Muscle of arm (tissue), 1 donor: ENCODE measurements at regions not wholly inside any gene's neighbourhood (a gene's known extent, or its start where the extent isn't known, plus 50 kb on each side); places are given as distances from the start of the nearest gene placed in this dataset.

Experiments used
- DNase-seq: peaks from one replicate; pipeline ENCODE4 v3.0.0-alpha.2; 2013

DNA sequence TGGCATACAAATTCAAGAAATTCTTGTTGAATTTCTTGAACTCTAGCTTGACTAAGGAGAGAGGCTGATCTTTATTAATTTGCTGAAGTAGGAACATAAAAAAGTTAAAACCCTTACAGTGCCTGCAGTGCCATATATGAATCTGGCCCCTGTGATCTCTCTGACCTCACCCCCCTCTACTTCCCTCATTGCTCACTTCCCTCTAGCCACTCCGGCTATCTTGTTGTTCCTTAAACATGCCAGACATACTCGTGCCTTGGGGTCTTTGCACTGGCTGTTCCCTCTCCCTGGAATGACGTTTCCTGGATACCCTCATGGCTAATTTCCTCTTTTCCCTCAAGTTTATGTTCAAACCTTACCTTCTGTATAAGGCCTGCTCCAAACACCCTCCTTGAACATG lies 246.3 kb upstream of the SIX2 start:
- DNase-seq, result no peak

- peak; percentile 69 for DNase-seq
Measured at GRCh38 chr2:45254025-45254424, 244.8 kb upstream of the SIX2 start.

DNA sequence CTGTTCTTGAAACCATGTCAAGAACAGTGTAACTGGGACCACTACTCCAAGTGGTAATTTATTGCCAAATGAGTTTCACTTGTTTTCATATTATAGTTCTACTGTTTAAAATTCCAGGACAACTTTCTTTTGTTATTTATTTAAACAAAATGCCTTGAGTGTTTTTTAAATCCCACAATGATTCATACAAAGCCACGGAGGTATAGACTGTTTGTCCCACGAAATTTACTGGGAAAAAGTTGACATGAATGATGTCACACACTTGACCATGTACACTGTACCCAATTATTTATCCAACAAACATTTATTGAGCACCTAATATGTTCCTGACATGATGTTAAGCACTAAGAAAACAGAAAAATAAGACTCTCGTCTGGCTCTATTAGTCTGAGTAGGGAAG lies 243.9 kb upstream of the SIX2 start:
- no peak for DNase-seq

GRCh38 chr2:45250176-45250575 lies 240.9 kb upstream of the SIX2 start:
- DNase-seq, result no peak

- DNase-seq, result no peak
Measured at GRCh38 chr2:45248214-45248613, 239.0 kb upstream of the SIX2 start.

DNA sequence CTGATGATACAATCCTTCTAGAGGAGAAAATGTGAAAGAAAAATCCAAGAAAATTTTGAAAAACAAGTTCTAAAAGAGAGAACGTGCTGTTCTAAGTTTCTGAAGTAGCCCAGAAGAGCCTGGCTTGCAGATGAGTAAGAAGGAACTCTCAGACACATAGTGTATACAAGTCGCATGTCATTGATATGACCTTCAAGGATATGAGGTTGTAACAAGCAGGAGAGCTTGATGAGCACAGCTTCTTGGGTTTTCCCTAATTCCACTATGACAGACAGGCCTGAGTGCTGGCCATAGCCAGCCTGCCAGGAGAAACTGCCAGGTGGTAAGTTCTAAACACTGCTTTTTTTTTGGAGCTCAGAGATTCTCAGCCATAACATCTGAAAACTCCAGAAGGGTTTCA lies 235.7 kb upstream of the SIX2 start:
- DNase-seq, result no peak

DNA sequence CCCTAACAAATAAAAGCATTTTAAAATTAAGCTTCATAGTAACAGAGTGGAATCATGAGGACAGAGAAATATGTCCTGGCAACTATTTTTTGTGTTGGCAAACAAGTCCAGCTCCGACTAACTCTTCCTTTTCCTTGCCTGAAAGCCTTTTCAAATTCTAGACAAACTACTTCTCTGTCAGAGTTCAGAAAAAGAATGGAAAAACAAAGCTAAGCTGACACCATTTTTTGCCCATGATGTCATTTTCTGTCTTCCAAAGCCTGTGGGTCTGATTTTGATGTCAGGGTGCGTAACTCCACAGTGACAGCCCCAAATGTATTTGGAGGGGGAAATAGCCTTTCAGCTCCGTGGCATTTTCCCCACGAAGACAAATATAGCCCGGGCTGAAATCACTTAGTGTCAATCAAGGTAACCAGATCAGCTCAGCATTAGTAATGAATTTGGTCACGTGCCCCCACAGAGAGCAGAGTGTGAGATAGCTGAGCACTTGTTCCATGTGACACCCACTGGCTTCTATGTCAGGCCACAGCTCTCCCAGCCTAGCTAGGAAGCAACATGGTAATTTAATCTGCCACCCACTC lies 233.0 kb upstream of the SIX2 start:
- DNase-seq, result peak; percentile 63

GRCh38 chr2:45241061-45241561 lies 231.9 kb upstream of the SIX2 start:
- DNase-seq, result no peak

DNA sequence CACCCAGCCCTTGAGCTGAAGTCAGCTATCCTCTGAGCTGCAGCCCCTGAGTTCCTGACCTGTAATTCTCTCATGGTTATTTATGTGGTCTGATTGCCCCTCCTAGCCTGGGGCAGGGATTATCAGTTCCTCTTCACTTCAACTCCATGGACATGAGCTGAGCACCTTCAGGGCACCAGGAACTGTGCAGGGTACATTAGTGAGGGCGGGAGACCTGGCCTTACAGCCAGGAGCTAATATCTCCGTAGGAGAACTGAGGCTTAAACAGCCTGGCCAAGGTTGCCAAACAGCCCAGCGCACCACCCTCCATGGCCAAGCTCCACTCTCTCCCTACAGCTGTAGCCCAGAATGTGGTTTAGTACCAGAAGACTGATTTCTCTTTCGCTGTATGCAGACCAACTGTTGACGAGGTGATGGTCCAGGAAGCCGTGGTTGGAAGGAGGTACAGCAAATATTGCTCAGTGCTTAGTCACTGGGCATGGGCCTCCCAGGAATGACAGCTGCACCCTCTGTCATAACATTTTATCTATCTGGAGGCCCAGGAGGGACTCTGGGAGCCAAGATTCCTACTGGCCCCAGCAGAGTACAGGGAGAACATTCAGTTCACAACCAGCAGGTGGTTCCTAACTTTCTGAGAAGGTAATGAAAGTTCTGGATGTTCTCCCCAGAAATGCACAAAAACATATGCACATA lies 228.7 kb upstream of the SIX2 start:
- no peak for DNase-seq

- DNase-seq, result no peak
Measured at GRCh38 chr2:45237128-45237527, 227.9 kb upstream of the SIX2 start.

- DNase-seq, result no peak
Measured at GRCh38 chr2:45236268-45236667, 227.0 kb upstream of the SIX2 start.

DNA sequence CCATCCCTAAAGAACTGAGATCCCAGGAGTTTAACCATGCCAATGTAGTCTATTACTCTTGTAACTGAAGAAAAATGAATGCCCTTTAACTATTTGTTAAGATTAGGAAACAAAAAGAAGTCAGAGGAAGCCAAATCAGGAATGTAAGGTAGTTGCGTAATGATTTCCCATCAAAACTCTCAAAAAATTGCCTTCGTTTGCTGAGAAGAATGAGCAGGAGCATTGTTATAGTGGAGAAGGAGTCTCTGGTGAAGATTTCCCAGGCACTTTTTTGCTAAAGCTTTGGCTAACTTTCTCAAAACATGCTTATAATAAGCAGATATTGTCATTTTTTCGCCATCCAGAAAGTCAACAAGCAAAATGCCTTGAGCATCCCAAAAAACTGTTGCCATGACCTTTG lies 224.0 kb upstream of the SIX2 start:
- DNase-seq, result no peak

- no peak for DNase-seq
Measured at GRCh38 chr2:45232818-45233217, 223.6 kb upstream of the SIX2 start.

DNA sequence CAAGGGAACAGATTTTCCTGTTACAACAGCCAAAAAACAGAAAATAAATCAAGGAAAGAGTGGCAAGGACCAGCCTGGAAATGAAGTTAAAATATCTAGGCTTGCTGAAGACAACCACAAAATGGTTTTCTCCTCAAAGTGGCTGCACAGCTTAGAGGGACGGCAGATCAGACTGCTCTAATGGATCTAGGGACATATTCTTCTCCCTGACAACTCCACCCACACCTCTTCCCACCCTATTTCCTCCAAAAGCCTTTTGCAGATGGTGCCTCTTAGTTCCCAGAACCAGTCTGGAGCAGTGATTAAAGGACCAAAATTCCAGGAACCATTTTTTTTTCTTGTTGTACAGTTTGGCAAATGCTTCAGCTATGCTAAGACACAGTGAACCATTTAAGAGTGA lies 220.2 kb upstream of the SIX2 start:
- DNase-seq, result no peak

DNA sequence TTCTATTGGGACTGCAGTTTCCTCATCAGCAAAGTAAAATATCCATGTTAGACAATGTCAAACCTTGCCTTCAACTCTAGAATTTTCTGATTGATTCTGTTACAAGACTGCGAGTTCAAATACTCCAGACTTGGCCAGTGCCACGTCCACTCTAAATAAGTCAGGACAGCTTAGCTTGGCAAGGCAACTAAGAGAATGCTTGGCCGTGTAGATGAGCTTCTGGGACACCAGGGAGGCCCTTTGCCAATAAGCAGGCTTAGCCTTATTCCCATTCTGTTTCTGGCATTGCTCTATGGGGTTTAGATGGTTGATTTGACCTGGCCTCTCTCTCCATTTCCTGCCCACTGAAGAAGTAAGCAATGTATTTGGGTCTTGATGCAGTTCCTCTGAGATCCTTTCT lies 218.1 kb upstream of the SIX2 start:
- DNase-seq, result no peak

DNA sequence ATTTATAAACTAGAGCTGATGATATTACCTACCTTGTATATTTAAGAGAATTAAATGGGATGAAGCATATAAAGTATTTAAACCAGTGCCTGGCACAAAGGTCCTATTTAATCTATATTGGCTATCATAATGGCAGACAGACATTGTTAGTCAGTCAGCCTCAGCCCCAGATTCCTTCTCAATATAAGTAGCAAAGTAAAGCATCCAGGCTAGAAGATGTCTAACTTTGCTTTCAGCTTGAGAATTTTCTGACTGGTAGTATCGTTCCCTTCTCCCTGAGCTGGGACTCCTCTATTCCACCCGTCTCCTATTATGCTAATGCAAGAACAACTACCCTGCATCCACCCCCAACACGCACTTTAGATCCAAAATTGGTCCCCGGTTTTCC lies 215.7 kb upstream of the SIX2 start:
- DNase-seq, result no peak

DNA sequence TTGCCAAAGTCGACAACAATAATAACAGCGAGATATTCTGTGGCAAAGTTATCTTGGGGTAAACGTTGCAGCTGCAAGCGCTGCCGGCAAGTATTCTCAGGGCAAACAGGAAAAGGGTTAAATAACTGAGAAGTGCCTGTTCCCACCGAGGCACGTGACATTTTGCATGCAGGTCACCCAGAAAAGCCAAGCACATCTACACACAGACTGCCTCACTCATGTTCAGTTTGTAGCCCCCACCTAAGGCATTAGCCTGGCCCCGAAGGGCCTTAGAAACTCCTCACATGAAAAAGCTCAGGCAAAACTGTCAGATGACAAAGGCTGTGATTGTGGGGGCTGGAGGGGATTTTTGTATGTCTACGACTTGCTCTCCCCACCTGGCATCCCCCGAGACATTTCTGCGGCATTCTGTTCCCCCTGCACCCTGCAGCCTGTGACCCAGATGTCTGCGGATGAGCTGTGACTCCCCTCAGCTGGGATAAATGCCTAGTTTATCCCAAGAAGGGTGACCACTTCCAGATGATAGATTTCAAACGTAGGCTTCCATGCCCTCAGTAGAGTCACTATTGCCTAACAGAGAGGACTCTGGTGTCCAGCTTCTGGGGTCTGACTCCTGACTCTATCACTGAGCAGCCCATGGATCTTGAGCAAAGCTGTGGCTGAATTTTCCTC lies 215.2 kb upstream of the SIX2 start:
- DNase-seq, result no peak

GRCh38 chr2:45223531-45223930 lies 214.3 kb upstream of the SIX2 start:
- no peak for DNase-seq

DNA sequence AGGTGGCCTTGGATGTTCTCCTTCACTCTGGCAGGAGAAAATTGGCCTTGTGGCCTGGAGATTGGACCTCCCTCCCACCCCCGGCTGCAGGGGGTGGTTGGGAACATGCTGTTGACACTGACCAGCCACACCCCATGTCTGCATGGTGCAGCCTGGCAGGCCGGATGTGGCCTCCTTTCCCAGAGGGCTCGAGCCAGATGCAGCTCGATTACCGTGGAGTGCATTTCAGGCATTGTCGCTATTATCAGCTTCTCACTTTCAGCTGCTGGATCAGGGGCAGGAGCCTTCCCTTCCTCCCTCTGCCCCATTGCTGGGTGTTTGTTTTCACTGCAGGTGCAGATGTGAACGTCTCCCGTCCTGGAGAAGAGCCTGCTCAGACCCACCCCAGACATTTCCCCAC lies 211.0 kb upstream of the SIX2 start:
- DNase-seq, result no peak

- DNase-seq, result no peak
Measured at GRCh38 chr2:45218931-45219339, 209.7 kb upstream of the SIX2 start.

- no peak for DNase-seq
Measured at GRCh38 chr2:45218297-45218696, 209.0 kb upstream of the SIX2 start.

GRCh38 chr2:45216118-45216517 lies 206.9 kb upstream of the SIX2 start:
- DNase-seq, result no peak

GRCh38 chr2:45214550-45214949 lies 205.3 kb upstream of the SIX2 start:
- no peak for DNase-seq
